GM18505 (cell line): ENCODE measurements at regions not wholly inside any gene's neighbourhood (a gene's known extent, or its start where the extent isn't known, plus 50 kb on each side); places are given as distances from the start of the nearest gene placed in this dataset.
"Not testable (repeated sequence)": the region's sequence is repeated elsewhere in the genome, so short reads cannot be mapped to it uniquely, and the experiment has no call there.

Experiments used
- ATAC-seq: cut with Tn5 transposase; IDR thresholded peaks from one replicate; pipeline ENCODE4 v1.9.1; 2021; ENCODE audit not compliant: unreplicated experiment
- POLR2A ChIP-seq: IDR thresholded peaks from 4 replicates; pipeline ENCODE4 v1.6.1; 2011; ENCODE audit warnings: borderline replicate concordance; ENCODE audit not compliant: insufficient read depth, insufficient read length; ENCODE audit errors: extremely low read depth

DNA sequence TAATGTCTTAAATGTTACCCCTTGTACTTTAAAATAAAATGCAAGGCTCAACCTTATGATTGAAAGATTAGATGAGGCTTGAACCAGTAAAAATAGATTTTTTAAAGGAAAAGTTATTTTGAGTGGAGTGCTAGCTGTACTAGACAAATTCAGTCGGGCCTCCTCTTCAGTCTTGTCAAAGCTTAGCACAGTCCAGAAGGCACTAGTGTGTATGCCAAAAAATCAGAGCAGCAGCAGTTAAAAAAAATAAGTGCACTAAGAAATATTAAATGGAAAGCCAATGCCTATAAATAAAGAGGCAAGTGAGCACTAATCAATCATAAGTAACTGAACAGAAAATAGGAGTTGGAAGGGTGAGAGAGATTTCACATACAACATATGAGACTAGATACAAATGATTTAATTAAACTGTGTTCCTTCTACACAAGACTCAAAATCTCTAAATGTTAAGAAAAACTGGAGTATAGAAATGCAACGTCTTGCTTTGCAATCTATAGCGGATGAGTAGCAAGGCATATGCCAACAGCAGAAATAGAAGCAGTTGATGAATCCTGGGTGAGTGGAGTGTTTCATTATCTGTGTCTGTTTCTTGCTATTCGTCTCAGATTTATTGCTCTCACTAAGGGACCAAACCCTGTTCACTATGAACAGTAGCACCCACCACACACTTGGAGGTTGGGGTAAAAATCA is 172.1 kb downstream of the ETNK1 start:
- TF ChIP-seq POLR2A, result no peak
- no peak for ATAC-seq

DNA sequence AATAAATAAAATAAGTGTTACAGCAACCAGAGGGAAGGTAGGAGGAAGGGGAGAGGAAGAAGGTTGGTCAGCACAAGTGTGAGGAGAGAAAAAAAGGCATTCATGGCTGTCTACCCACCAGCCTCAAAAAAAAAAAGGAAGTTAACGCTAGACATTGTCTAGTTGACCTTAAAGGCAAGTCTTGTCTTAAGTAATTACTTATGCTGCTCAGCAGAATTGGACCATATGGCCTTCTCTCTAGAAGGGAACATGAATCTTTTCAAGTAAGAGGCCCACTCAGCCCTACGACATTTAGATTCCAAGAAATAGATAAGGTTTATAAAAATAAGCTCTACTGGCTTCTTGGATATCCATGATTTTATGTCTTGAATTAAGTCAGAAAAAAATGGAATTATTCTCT is 172.7 kb downstream of the ETNK1 start:
- no peak for TF ChIP-seq POLR2A
- ATAC-seq, result no peak

DNA sequence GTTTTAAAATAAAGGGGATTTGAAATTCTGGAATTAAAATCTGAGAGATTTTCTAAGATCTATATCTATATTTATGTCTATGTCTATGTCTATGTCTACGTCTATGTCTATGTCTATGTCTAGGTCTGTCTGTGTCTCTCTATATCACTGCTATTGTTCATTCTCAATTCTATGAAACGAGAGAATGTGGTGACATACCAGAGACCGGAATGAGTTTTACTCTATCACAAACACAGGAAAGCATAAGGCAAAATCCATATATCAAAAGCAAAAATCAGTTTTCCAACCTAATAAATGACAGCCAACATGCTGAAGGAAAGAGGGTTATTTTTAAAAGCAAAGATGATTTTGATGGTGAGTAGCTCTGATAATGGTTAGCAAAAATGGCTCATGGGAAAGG is 173.1 kb downstream of the ETNK1 start:
- TF ChIP-seq POLR2A, result no peak
- ATAC-seq, result no peak

DNA sequence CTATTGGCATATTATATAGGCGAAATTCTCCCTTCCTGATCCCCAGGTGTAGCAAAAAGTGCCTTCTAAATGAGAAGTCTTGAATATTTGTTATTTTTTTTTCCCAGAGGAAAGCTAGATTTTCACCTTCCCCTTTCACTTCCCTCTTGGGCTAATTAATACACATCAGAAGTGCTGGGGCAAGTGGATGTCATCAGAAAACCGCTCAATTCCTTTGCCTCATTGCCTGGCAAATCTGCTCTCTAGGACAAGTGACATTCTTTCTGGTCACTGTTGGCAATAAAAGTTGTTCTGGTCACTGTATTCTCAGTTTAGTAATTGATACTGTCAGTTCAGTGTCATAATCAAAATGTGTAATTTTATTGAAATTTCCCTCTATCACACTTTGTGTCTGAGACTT is 174.5 kb downstream of the ETNK1 start:
- ATAC-seq, result no peak

DNA sequence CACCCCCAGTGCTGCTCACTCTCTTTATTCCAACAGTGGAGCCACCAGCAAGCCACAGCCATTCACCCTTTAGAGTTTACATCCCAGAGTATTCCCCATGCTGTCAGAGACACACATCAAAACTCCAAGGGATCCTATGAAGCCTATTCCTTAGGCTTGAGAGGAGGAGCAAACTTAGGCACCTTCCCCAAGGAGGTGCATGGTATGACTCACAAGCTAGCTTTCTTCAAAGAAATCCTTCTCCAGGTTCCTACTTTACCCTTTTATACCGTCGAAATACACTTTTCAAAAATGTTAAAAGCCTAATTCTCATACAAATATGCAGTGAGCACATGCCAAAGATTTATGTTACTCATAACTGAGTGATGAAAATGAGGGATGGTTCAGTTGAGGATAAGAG is 175.4 kb downstream of the ETNK1 start:
- no peak for TF ChIP-seq POLR2A
- no peak for ATAC-seq

More for the DNA sequence above, 174.5 kb downstream of the ETNK1 start:
- no peak for TF ChIP-seq POLR2A

DNA sequence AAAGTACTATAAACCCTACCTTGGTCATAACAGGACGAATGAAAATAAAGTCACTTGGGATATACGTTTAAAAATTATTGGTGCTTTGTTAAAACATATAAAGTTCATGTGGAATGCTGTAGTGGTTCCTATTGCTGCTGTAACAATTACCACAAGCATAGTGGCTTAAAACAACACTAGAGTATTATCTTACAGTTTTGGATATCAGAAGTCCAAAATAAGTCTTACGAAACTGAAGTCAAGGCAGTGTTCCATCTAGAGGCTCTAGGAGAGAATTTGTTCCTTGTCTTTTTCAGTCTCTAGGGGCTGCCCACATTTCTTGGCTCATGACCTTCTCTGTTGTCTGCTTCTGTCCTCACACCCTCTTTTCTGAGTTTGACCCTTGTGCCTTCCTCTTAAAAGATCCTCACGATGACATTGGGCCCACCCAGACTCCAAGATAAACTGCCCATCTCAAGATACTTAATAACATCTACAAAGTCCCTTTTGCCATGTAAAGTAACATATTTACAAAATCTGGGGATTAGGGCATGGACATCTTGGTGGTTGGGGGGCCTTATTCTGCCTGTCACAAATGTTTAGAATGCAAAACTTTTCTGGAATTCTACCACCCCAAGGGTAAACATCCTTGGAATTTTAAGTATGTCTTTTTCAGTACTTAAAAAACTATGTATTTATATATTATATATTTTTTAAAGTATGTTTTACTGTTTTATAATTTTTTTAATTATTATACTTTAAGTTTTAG is 178.1 kb downstream of the ETNK1 start:
- ATAC-seq, result no peak
- TF ChIP-seq POLR2A, result no peak

DNA sequence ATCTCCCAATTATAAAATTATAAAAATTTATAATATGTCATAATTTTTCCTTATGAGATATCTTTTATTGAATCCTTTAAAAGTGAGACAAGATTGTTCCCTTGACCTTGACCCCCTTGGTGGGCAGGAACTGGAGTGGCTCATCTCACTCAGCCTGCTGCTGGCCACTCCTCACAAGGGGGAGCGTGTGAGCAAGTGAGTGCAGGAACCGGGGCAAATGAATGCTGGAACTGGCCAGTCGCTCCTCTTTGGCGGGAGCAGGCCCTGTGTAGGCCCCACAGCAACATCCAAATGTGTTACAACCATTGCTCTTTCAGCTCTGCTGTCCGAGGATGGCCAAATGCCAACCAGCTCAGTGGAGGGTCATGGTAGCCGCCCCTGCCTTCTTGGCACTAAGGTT is 178.8 kb downstream of the ETNK1 start:
- no peak for ATAC-seq
- no peak for TF ChIP-seq POLR2A

DNA sequence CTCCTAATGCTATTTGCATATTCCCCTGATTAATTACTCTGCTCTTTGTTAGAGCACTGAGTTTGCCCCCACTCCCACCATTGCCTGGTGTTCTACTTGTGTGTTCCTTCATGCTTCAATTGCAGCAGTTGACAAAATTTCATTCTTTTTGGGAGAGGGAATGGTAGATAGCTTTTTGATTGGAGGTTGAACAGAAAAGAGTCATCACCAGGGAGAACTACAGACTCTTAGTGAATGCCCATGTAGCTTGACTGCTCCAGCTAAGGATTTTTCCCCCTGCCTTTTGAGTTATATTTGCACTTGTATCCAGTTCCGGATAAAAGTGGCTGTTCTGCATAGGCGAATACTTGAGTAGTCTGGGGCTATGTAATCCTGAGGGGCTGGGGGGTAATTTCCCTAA is 183.9 kb downstream of the ETNK1 start:
- no peak for TF ChIP-seq POLR2A
- no peak for ATAC-seq

DNA sequence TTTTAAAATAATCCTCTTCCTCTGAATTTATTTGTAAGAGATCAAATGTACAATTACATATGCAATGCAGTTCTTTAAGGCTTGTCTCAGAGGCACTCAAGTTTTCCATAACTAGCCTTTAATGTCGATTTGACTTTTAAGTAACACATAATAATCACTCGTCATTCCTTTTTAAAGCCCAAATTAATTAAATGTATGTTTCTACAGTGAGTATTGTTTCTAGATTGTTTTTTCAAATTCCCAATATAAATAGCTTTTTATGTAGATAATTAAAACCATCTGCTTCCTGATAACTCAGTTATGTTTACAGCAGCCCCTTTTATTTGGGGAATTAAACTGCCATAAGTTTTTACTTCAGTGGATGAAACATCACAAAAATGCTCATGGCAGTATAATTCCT is 185.1 kb downstream of the ETNK1 start:
- TF ChIP-seq POLR2A, result no peak
- ATAC-seq, result no peak

DNA sequence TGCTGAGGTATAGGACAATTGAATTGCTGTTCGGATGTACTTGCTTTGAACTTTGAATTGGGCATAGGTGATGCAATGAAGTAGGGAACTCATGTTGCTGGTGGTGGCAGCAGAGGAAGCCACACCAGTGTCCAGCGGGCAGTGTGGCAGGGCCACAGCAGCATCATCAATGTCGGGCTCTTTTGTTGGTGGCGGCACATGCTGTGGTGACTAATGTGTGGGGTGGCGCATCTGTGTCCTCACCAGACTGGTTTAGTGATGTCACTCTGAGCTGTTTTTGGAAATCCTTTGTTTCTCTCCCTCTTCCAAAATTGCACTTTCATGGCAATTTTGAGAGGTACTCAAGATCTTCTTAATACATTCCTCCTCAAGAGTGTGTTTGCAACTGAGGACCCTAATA is 187.6 kb downstream of the ETNK1 start:
- no peak for ATAC-seq
- TF ChIP-seq POLR2A, result no peak

DNA sequence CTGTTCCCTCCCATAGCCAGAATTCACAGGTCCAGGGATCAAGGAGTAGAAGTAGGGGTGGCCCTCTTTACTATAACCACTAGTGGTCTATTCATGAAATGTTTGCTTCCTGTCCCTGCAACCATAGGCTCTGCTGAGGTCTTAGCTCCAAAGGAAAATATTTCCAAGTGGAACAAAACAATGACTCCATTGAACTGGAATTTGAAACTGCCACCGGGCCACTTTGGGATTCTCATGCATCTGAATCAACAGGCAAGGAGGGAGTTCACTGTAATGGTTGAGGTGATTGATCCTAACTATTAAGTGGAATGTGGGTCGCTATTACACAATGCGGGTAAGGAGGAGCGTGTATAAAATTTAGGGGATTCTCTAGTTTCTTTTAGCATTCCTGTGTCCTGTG is 197.0 kb downstream of the ETNK1 start:
- no peak for ATAC-seq
- no peak for TF ChIP-seq POLR2A

DNA sequence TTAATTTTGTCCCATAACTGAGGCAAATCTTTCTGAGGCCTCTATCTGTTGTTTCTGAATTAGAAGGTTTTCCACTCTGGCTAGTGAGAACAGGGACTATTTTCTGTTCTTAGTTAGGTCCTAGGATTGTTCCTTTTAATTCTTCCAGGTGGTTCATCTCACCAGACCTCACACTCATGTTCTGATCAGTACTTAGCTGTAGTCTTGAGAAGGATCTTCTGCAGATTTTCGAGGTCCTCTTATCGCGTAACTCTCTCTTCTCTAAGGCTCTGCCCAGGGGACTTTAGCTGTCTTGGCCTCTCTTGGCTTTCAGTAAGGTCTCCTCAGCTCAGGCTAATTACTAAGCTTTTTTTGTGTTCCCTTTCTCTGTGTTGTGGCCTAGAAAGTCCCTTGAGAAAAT is 201.1 kb downstream of the ETNK1 start:
- TF ChIP-seq POLR2A, result no peak
- no peak for ATAC-seq

DNA sequence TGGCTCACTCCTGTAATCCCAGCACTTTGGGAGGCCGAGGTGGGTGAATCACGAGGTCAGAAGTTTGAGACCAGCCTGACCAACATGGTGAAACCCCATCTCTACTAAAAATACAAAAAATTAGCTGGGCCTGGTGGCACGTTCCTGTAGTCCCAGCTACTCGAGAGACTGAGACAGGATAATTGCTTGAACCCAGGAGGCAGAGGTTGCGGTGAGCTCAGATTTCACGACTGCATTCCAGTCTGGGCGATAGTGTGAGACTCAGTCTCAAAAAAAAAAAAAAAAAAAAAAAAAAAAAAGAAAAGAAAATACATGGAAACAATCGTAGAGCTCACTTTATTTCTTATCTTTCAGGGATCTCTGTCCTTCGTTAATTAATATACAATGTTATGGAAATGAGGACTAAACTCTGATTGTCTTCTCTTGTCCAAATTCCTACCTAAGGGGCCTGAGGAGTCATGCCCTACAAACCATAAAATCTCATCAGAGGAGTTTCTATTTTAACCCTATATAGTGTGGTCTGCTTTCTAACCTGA is 201.5 kb downstream of the ETNK1 start:
- not testable (repeated sequence) for ATAC-seq

DNA sequence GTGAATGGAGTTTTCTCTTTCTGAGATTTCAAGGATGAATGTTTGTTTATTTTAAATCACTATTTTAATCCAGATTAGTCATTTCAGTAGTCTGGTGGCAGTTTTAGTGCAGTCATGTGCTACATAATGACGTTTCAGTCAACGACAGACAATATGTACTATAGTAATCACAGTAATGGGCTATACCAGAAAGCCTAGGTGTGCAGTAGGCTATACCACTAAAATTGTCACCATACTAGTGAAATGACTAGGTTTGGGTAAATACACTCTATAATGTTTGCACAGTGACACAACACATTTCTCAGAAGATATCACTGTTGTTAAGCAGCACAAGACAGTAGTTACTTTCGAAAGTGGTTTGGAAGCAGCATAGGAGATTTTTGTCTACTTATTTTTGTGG is 203.1 kb downstream of the ETNK1 start:
- peak; percentile 81 for ATAC-seq
- no peak for TF ChIP-seq POLR2A
